ENCODE measurements at regions not wholly inside any gene's neighbourhood (a gene's known extent, or its start where the extent isn't known, plus 50 kb on each side); places are given as distances from the start of the nearest gene placed in this dataset.

- no peak overlapping the region for H3K27ac Mint-ChIP-seq
- H3K4me1 Mint-ChIP-seq = no peaks in the 10 kb centered on the region
- intact Hi-C loops (cut with micrococcal nuclease) = no loop called here
These were observed 141.1 kb downstream of the TLR5 start for GRCh38 chr1:223001653-223002634.

DNA sequence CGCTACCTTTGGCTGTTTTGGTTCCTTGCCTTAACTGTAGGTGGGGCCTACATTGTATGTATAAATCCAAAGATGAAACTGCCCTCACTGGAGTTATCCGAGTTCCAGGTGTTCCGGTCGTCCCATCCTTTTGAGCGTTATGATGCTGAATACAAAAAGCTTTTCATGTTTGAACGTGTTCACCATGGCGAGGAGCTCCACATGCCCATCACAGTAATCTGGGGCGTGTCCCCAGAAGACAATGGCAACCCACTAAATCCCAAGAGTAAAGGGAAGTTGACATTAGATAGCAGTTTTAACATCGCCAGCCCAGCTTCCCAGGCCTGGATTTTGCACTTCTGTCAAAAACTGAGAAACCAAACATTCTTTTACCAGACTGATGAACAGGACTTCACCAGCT, 139.5 kb downstream of the TLR5 start:
- no peak overlapping the region for H3K27ac Mint-ChIP-seq
- no peak overlapping the region for H3K4me3 Mint-ChIP-seq
- no peaks in the 10 kb centered on the region for H3K4me1 Mint-ChIP-seq
- no peak for DNase-seq
- no peaks in the 10 kb centered on the region for H3K9me3 Mint-ChIP-seq
- H3K36me3 Mint-ChIP-seq (ENCODE audit: low read depth) = no peaks in the 10 kb centered on the region
- H3K27me3 Mint-ChIP-seq = no peaks in the 10 kb centered on the region
- intact Hi-C loops (cut with micrococcal nuclease) = no loop called here

More at GRCh38 chr1:223001653-223002634, 141.1 kb downstream of the TLR5 start:
- Mint-ChIP-seq H3K9me3 (no peaks in the 10 kb centered on the region), H3K4me3 (no peak overlapping the region), H3K27me3 (no peaks in the 10 kb centered on the region), H3K36me3 (ENCODE audit: low read depth) (no peaks in the 10 kb centered on the region)
- no peak for DNase-seq

DNA sequence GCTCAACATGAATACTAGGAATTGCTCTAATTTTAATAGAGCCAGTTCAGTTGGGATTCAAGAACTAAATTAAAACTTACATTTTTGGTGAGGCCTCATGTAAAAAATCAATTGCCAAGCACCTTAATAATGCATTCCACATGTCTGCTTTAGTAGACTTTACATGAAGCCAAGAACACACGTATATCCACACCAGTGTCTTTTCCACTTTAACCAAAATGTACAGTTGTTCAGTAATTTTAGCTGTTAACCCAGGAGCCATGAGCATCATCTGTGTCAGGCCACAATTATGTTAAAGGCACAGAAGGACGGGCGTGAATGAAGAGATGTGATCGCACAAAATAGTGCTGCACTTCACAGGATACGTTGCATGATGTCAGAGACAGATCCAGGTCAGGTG, 136.7 kb downstream of the TLR5 start:
- Mint-ChIP-seq H3K4me1 (no peaks in the 10 kb centered on the region), H3K36me3 (ENCODE audit: low read depth) (no peaks in the 10 kb centered on the region), H3K4me3 (no peak overlapping the region), H3K27me3 (peaks cover 6% of the 10 kb centered on the region), H3K9me3 (no peaks in the 10 kb centered on the region), H3K27ac (no peak overlapping the region)
- no peak for DNase-seq
- intact Hi-C loops (cut with micrococcal nuclease) = no loop called here

DNA sequence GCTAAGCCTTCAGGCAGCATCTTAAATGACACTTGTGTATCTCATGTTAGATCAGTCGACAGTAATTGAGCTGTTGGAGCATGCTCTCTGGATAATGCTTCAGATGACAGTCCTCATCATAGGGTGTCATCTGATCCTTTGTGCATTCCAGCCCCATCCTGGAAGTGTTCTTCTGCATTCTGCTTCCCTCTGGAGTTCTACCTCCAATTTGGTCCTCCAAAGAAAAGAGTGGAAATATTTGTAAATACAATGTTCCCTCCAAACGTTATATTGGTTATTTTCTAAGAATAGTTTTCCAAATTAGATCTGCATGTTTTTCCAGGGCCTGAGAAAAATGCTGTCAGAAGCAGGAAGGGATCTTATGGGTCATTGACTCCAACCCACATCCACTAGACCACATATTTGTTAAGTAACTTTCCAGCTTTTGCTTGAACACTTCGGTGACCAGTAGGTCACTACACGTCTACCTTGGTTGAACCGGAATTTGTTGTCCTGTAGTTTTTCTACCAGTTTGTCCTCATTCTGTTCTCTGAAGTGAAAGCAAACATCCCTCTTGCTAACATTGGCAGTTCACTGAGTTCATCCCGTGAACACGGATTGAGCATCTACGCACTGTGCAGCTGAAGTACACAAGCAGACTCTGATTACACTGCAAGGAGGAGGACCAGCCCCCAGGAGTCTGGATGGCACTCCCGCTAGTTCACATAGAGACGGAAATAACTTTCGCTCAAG, 136.0 kb downstream of the TLR5 start:
- Mint-ChIP-seq H3K36me3 (ENCODE audit: low read depth) (no peaks in the 10 kb centered on the region), H3K4me1 (no peaks in the 10 kb centered on the region), H3K4me3 (no peak overlapping the region), H3K27ac (no peak overlapping the region), H3K27me3 (peaks cover 7% of the 10 kb centered on the region), H3K9me3 (no peaks in the 10 kb centered on the region)
- intact Hi-C loops (cut with micrococcal nuclease) = no loop called here
- no peak for DNase-seq

- Mint-ChIP-seq H3K27me3 (peaks cover 8% of the 10 kb centered on the region), H3K9me3 (no peaks in the 10 kb centered on the region), H3K4me1 (no peaks in the 10 kb centered on the region), H3K4me3 (no peak overlapping the region), H3K27ac (no peak overlapping the region), H3K36me3 (ENCODE audit: low read depth) (no peaks in the 10 kb centered on the region)
- no peak for DNase-seq
- intact Hi-C loops (cut with micrococcal nuclease) = no loop called here
These were observed 135.1 kb downstream of the TLR5 start for GRCh38 chr1:223007935-223008334.

- DNase-seq = no peak
- Mint-ChIP-seq H3K27me3 (peaks cover 13% of the 10 kb centered on the region), H3K36me3 (ENCODE audit: low read depth) (no peaks in the 10 kb centered on the region), H3K27ac (no peak overlapping the region), H3K4me1 (no peaks in the 10 kb centered on the region), H3K4me3 (no peak overlapping the region), H3K9me3 (no peaks in the 10 kb centered on the region)
- intact Hi-C loops (cut with micrococcal nuclease) = no loop called here
These were observed 134.2 kb downstream of the TLR5 start for GRCh38 chr1:223008808-223009207.

DNA sequence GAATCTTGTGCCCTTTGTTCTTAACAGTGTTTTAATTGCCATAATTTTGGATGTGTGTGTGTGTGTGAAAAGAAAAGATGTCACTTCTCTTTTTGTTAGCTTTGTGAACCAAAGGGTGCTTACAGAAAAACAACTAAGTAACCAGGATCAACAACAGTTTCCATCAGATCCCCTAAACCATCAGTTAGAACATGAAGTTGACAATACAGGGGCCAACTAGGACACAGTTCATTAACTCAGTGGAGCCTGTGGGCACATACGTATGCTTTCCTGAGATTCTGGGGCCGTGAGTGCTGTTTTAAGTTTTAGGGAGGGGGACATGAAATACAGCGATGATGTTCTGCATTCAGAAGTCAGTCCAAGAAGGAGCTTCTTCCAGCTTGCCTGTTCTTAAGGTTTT, 133.6 kb downstream of the TLR5 start:
- no peak for DNase-seq
- peaks cover 13% of the 10 kb centered on the region for H3K27me3 Mint-ChIP-seq
- H3K4me3 Mint-ChIP-seq = no peak overlapping the region
- no peak overlapping the region for H3K27ac Mint-ChIP-seq
- intact Hi-C loops (cut with micrococcal nuclease) = no loop called here
- no peaks in the 10 kb centered on the region for H3K36me3 Mint-ChIP-seq (ENCODE audit: low read depth)
- H3K9me3 Mint-ChIP-seq = no peaks in the 10 kb centered on the region
- H3K4me1 Mint-ChIP-seq = no peaks in the 10 kb centered on the region

DNA sequence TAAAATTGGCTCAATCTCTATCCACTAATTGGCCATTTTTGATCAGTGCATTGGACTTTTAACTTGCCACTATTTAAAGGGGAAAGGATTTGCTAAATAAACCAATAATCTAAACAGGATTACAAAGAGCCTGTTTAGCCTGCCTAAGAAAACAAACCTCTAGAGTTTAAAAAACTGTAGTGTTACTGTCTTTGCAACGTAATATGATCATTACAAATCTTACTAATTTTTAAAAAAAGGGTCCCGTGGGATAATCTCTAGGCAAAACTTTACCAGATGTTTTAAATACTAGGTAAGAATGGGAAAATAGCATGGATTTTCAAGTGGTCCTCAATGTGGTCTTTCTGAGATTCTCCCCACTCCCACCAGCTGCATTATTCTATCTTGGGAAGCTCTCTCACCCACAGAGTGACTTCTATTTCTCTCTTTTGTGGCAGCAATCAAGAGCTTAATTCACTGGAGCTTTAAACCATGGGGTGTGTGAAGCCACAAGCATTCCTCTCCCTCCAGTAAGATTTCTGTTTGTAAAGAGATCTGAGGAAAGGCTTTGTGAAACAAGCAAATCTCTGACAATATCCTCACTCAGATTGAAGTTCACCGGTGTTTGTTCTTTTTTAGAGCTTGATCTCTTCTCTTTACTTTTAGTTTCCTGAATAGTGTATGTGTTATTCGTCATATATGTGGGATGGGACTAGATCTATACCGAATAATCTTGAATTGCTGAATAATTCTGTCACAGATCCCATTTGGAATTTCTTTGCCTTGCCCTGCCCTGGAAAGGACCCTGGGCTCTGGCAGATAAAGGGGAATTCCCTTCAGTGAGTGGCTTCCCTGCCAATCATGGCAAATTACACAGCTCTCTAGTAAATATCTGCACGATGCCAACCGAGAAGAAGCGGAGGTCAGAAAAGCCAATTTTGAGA, 132.2 kb downstream of the TLR5 start:
- no peak for DNase-seq
- Mint-ChIP-seq H3K36me3 (ENCODE audit: low read depth) (no peaks in the 10 kb centered on the region), H3K4me1 (no peaks in the 10 kb centered on the region), H3K9me3 (no peaks in the 10 kb centered on the region), H3K27me3 (peaks cover 13% of the 10 kb centered on the region), H3K27ac (no peak overlapping the region), H3K4me3 (no peak overlapping the region)
- intact Hi-C loops (cut with micrococcal nuclease) = no loop called here

GRCh38 chr1:223011505-223011856, 131.6 kb downstream of the TLR5 start:
- Mint-ChIP-seq H3K9me3 (no peaks in the 10 kb centered on the region), H3K27me3 (peaks cover 13% of the 10 kb centered on the region), H3K4me1 (no peaks in the 10 kb centered on the region), H3K27ac (no peak overlapping the region), H3K36me3 (ENCODE audit: low read depth) (no peaks in the 10 kb centered on the region), H3K4me3 (no peak overlapping the region)
- DNase-seq = no peak
- intact Hi-C loops (cut with micrococcal nuclease) = no loop called here

DNA sequence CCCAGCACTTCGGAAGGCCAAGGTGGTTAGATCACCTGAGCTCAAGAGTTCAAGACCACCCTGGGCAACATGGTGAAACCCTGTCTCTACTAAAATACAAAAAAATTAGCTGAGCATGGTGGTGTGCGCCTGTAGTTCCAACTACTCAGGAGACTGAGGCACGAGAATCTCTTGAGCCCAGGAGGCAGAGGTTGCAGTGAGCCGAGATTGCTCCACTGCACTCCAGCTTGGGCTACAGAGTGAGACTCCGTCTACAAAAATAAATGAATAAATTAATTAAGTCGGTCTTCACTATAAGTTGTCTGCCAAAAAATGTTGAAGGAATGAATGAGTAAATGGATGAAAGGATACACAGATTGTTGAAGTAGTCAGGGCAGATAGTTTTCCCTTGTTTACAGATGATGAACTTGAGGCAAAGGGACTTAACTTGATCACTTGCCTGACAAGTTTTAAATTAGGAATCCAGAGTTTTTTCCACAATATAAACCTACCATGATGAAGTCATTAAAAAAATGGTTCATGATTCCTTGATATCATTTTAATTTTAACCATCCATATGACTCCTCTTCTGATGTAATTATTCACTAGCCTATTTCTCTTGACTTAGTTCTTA, 130.8 kb downstream of the TLR5 start:
- Mint-ChIP-seq H3K9me3 (no peaks in the 10 kb centered on the region), H3K4me1 (no peaks in the 10 kb centered on the region), H3K4me3 (no peak overlapping the region), H3K27ac (no peak overlapping the region), H3K36me3 (ENCODE audit: low read depth) (no peaks in the 10 kb centered on the region), H3K27me3 (peaks cover 13% of the 10 kb centered on the region)
- no peak for DNase-seq
- intact Hi-C loops (cut with micrococcal nuclease) = no loop called here

DNA sequence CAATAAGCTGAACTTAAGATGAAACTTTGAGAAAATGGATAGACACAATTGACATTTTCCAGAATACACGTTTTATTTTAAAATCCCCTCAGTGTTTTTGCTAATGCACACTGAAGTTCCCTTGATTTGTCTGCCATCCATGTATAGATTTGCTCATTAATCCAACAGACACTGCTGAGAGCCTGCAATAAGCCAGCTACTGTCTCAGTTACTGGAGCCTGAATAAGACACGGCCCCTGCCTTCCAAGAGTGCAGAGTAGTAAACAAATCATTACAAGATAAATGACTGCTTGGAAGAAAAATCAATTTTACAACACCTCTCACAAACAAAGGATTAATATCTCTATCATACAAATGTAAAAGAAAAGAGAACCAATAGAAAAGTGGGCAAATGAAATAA, 130.1 kb downstream of the TLR5 start:
- intact Hi-C loops (cut with micrococcal nuclease) = no loop called here
- Mint-ChIP-seq H3K36me3 (ENCODE audit: low read depth) (no peaks in the 10 kb centered on the region), H3K9me3 (no peaks in the 10 kb centered on the region), H3K4me3 (no peak overlapping the region), H3K4me1 (no peaks in the 10 kb centered on the region), H3K27me3 (peaks cover 13% of the 10 kb centered on the region), H3K27ac (no peak overlapping the region)
- DNase-seq = no peak

DNA sequence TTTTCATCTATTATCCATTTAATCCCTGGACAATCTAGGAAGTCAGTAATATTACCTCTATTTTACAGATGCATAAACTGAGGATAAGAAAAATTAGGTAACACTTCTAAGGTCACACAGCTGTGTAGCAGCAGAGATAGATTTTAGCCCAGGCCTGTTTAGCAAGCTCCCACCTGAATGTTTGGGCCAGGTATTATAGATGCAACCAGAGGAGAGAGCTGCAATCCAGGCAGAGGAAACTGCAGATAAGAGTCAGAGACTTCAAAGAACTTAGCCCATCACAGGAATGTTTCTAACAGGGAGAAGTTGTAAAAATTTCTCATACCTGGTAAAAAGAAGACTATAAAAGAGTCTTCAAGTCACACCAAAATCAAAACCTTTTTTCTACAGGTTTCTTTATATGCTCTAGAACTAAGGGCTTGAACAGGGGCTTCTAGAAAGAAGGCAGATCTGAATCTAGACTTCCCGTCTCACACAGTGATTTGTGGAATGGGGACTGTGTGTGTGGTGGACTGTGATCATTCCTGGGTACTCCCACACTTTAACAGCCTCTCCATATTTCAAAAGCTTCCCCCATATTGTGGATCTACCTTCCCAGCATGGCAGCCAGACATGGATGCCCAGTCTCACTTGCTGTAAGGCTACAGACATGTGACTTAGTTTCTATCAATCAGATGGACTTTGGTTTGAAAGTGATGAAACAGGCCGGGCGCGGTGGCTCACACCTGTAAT, 128.7 kb downstream of the TLR5 start:
- H3K4me1 Mint-ChIP-seq = no peaks in the 10 kb centered on the region
- H3K9me3 Mint-ChIP-seq = no peaks in the 10 kb centered on the region
- DNase-seq = no peak
- intact Hi-C loops (cut with micrococcal nuclease) = no loop called here
- H3K27me3 Mint-ChIP-seq = peaks cover 13% of the 10 kb centered on the region
- H3K27ac Mint-ChIP-seq = no peak overlapping the region
- H3K4me3 Mint-ChIP-seq = no peak overlapping the region
- no peaks in the 10 kb centered on the region for H3K36me3 Mint-ChIP-seq (ENCODE audit: low read depth)

DNA sequence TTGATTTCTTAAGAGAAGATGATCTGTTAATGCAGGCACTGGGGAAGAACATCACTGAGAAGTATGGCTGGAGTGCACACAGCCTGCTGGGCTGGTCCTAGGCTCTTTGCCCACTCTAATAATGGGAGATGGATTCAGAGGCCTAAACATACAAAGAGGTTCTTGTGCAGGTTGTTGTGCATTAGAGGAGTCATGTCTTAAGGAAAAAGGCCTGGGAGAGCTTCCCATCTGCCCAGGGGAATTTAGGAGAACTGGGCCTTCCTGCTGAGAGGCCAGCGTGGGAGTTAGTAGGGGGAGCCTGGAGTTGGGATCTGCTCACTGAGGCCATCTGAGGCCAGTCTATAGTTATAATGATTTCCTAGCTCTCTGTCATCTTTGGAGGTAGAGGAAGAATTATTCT, 126.7 kb downstream of the TLR5 start:
- no peaks in the 10 kb centered on the region for H3K9me3 Mint-ChIP-seq
- H3K27ac Mint-ChIP-seq = no peak overlapping the region
- no peak for DNase-seq
- H3K4me3 Mint-ChIP-seq = no peak overlapping the region
- intact Hi-C loops (cut with micrococcal nuclease) = no loop called here
- H3K4me1 Mint-ChIP-seq = no peaks in the 10 kb centered on the region
- H3K36me3 Mint-ChIP-seq (ENCODE audit: low read depth) = no peaks in the 10 kb centered on the region
- H3K27me3 Mint-ChIP-seq = peaks cover 8% of the 10 kb centered on the region

Measured in activated CD4-positive, alpha-beta T cell treated with anti-CD3 and anti-CD28 coated beads, Interleukin-2, amount 10 ng/mL, durations not matched to agents 24 days and 14 days (primary cell).